IMR-90 (cell line): ENCODE measurements at regions not wholly inside any gene's neighbourhood (a gene's known extent, or its start where the extent isn't known, plus 50 kb on each side); places are given as distances from the start of the nearest gene placed in this dataset.
"Not testable (repeated sequence)": the region's sequence is repeated elsewhere in the genome, so short reads cannot be mapped to it uniquely, and the experiment has no call there.

Experiments used
- POLR2A ChIP-seq: IDR thresholded peaks from 2 replicates; pipeline ENCODE4 v1.6.1; 2012; ENCODE audit warnings: mild to moderate bottlenecking, low read depth, low read length
- RCOR1 ChIP-seq: IDR thresholded peaks from 2 replicates; pipeline ENCODE4 v1.6.1; 2012; ENCODE audit warnings: mild to moderate bottlenecking, low read length, improper control_type of control experiment; ENCODE audit not compliant: insufficient replicate concordance
- SMC3 ChIP-seq: fragments of 150-350 bp; IDR thresholded peaks from 2 replicates; pipeline ENCODE4 v1.6.1; 2016; ENCODE audit warnings: low read depth, mild to moderate bottlenecking, antibody characterized with exemption, low read length, moderate library complexity
- TF ChIP-seq, protein P1 (sequence below): conservative IDR thresholded peaks from 2 replicates; pipeline ENCODE4 v1.5.1; 2012; ENCODE audit warnings: mild to moderate bottlenecking, low read depth, low read length, improper control_type of control experiment

DNA sequence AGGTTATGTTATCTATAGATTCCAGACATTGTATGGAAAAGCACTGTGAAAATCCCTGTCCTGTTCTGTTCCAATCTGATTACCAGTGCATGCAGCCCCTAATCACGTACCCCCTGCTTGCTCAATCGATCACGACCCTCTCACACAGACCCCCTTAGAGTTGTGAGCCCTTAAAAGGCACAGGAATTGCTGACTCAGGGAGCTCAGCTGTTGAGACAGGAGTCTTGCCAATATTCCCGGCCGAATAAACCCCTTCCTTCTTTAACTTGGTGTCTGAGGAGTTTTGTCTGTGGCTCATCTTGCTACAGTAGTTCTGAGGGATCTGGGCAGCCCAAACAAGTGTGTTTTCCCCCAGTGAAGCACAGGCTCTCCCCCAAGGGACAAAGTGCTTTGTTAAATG lies 596.3 kb upstream of the EPHA5 start:
- TF ChIP-seq, protein P1, sequence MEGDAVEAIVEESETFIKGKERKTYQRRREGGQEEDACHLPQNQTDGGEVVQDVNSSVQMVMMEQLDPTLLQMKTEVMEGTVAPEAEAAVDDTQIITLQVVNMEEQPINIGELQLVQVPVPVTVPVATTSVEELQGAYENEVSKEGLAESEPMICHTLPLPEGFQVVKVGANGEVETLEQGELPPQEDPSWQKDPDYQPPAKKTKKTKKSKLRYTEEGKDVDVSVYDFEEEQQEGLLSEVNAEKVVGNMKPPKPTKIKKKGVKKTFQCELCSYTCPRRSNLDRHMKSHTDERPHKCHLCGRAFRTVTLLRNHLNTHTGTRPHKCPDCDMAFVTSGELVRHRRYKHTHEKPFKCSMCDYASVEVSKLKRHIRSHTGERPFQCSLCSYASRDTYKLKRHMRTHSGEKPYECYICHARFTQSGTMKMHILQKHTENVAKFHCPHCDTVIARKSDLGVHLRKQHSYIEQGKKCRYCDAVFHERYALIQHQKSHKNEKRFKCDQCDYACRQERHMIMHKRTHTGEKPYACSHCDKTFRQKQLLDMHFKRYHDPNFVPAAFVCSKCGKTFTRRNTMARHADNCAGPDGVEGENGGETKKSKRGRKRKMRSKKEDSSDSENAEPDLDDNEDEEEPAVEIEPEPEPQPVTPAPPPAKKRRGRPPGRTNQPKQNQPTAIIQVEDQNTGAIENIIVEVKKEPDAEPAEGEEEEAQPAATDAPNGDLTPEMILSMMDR, result not testable (repeated sequence)
- not testable (repeated sequence) for TF ChIP-seq RCOR1, POLR2A, SMC3
